Brain microvascular endothelial cell (primary cell): ENCODE measurements at regions not wholly inside any gene's neighbourhood (a gene's known extent, or its start where the extent isn't known, plus 50 kb on each side); places are given as distances from the start of the nearest gene placed in this dataset.
"Not testable (repeated sequence)": the region's sequence is repeated elsewhere in the genome, so short reads cannot be mapped to it uniquely, and the experiment has no call there.

ENCODE experiments used
- DNase-seq: peaks from one replicate; pipeline ENCODE4 v3.0.0-alpha.2; 2020
- H3K27ac ChIP-seq: fragments of 250-450 bp; sonication (Bioruptor Pico); 2 replicates; pipeline ENCODE4 v1.5.1; 2020; ENCODE audit warnings: mild to moderate bottlenecking, moderate library complexity
- H3K27me3 ChIP-seq: fragments of 250-450 bp; sonication (Bioruptor Pico); replicated peaks from 2 replicates; pipeline ENCODE4 v1.5.1; 2020; ENCODE audit warnings: mild to moderate bottlenecking
- H3K36me3 ChIP-seq: fragments of 250-450 bp; sonication (Bioruptor Pico); replicated peaks from 2 replicates; pipeline ENCODE4 v1.5.1; 2020; ENCODE audit warnings: mild to moderate bottlenecking
- H3K4me3 ChIP-seq: 2 replicates; pipeline ENCODE4 v1.5.1; 2011; ENCODE audit warnings: low read depth, mild to moderate bottlenecking, control low read depth, low read length, moderate library complexity
- CTCF ChIP-seq: IDR thresholded peaks from 2 replicates; pipeline ENCODE4 v1.5.1; 2011; ENCODE audit warnings: low read depth, mild to moderate bottlenecking, moderate library complexity, low read length, control low read depth, inconsistent platforms; ENCODE audit errors: missing control alignments
- in situ Hi-C: cut with HindIII; loops from 2 replicates; pipeline ENCODE4 v1.10.0; 2017; ENCODE audit warnings: low sequenced_read_pairs, low pct_ligation_motif_present

- in situ Hi-C loops = no loop called here
- Histone ChIP-seq H3K27ac (no peak overlapping the region), H3K27me3 (no peaks in the 10 kb centered on the region), H3K36me3 (no peaks in the 10 kb centered on the region), H3K4me3 (no peak overlapping the region)
- DNase-seq = no peak
- TF ChIP-seq CTCF = no peak
Measured at GRCh38 chr10:61586829-61587228, 75.9 kb upstream of the CABCOCO1 start.

DNA sequence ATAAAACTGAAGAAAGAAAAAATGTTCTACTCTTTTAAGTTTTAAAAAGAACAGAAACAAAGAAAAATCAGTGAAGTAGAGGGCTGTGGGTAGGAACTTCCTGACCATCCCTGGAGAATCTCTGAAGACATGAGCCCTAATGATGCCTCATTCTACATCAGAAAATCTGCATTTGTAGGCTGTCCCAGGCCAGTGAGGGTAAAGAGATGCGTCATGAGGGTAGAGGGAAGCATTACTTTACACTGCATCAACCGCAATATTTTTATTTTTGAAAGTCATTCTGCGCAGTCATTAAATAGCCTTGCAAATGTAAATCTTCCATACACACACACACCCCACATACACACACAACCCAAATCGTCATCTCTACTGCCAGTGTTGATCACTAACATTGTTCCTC lies 82.1 kb upstream of the CABCOCO1 start:
- no peak for DNase-seq
- no peaks in the 10 kb centered on the region for H3K36me3 ChIP-seq
- H3K27ac ChIP-seq = no peak overlapping the region
- in situ Hi-C loops = no loop called here
- TF ChIP-seq CTCF = no peak
- H3K27me3 ChIP-seq = no peaks in the 10 kb centered on the region
- no peak overlapping the region for H3K4me3 ChIP-seq

DNA sequence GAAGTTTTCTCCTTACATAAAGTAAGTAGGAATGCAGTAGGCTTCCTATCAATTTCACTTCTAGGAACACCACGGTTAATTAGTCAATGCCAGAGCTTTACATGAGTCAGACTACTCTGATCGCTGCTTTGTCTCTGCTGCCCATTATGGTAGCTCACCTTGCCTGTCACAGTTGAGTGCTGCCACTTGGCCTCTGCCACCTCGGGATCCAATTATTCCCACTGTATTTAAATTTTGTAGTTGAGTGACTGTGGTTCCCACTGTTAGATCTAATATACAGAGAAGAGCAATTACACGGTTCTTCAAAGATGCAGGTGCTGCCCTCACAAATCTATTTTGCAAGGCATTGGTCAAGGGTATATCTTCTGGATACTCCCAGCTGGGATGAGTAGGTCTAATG lies 92.5 kb upstream of the CABCOCO1 start:
- H3K27ac ChIP-seq, H3K4me3 ChIP-seq, in situ Hi-C loops, H3K36me3 ChIP-seq, H3K27me3 ChIP-seq, DNase-seq: not testable (repeated sequence)

DNA sequence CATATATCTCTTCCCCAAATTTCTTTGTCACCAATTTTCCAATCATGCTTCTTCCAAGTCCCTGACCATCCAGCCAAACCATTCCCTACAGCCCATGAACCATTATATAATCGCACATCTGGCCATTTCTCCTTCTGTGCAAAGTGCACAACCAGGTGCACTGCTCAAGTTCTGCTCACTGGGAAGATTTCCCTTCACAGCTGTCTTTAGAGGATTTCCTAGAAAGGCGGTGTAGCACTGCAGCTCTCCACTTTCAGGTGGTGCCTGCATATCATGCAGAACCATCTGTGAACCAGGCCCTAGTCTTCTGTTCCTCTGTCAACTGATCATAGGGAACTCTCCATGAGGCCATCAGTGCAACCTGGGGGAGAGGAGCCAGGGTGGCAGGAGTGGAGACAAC lies 95.0 kb upstream of the CABCOCO1 start:
- in situ Hi-C loops = no loop called here
- no peaks in the 10 kb centered on the region for H3K36me3 ChIP-seq
- H3K4me3 ChIP-seq = no peak overlapping the region
- no peak for DNase-seq
- TF ChIP-seq CTCF = no peak
- no peak overlapping the region for H3K27ac ChIP-seq
- no peaks in the 10 kb centered on the region for H3K27me3 ChIP-seq

- no peak for DNase-seq
- no peak for TF ChIP-seq CTCF
- Histone ChIP-seq H3K36me3 (no peaks in the 10 kb centered on the region), H3K4me3 (no peak overlapping the region), H3K27me3 (no peaks in the 10 kb centered on the region), H3K27ac (no peak overlapping the region)
- in situ Hi-C loops = no loop called here
Measured at GRCh38 chr10:61565819-61566560, 96.7 kb upstream of the CABCOCO1 start.

DNA sequence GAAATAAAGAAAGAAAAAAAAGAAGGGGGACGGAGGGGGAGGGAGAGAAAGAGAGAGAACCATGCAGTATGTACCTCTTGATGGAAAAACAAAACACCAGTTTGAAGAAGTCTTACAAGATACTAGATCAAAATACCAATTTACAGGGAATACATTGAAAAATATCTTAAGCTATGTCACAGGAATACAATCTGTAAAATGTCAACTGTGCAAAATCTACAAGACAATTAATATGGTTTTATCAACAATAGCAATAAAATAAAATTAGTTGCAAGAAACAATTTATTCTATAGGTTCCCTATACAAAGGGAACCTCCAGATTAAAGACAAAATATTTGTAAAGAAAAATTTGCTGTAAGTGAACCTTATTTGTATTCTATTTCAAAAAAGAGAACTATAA lies 98.3 kb upstream of the CABCOCO1 start:
- no peak for DNase-seq
- Histone ChIP-seq H3K4me3 (no peak overlapping the region), H3K36me3 (no peaks in the 10 kb centered on the region), H3K27me3 (no peaks in the 10 kb centered on the region), H3K27ac (no peak overlapping the region)
- in situ Hi-C loops = no loop called here
- TF ChIP-seq CTCF = no peak
